ENCODE measurements at regions not wholly inside any gene's neighbourhood (a gene's known extent, or its start where the extent isn't known, plus 50 kb on each side); places are given as distances from the start of the nearest gene placed in this dataset.

DNA sequence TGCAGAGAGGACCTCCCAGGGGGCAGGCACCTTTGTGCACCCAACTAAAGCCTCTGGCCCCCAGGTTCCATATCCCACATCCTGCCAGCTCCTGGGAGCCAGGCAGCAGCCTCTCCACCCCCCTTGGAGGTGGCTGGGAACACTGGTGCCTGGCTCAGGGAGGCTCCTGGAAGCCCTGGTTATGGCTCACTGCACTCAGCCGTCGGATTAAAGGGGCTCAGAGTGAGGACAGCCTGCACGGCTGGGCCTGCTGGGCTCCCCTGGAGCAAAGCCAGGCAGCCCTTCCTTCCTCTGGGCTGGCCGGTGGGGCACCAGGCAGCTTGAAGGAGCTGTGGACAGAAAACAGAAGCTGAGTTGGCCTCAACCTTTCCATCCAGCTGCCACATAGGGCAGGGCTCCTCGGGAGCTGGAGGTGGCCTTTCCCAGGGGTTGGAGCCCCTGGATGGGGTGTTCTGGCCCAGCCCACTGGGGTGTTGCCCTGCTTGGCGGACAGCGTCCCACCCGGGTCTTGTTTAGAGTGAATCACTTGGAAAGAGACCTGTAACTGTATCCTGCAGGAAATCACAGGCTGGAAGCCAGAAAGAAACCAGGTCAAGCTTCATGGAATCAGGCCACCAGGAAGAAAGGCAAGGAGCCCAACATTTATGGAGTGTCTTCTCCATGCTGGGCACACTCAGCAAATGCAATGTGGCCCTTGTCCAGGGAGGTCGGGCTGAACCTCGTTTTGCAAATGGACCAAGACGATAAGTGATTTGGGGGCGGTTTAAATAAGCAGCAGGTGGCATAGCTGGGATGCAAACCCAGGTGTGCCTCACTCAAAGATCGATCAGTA lies 253.3 kb downstream of the SOX9 start:
- CTCF ChIA-PET: no interaction called here
- no peak for DNase-seq
- POLR2A ChIA-PET: no interaction called here
- H3K36me3 ChIP-seq (ENCODE audit: control insufficient read depth, insufficient read depth, low read length): no peaks in the 10 kb centered on the region
- no peak overlapping the region for H3K27ac Mint-ChIP-seq (ENCODE audit: unreplicated experiment)
- H3K36me3 Mint-ChIP-seq (ENCODE audit: insufficient read depth, unreplicated experiment): no peaks in the 10 kb centered on the region
- no peaks in the 10 kb centered on the region for H3K9me3 ChIP-seq
- TF ChIP-seq CTCF (IDR thresholded peaks at IDR 0.05; ENCODE audit: insufficient read depth in 1 of 2, low read depth in 1 of 2, low read length in 1 of 2, severe bottlenecking in 1 of 2, unreplicated experiment in 1 of 2): no peak
- intact Hi-C loops (cut with micrococcal nuclease; ENCODE audit: unreplicated experiment): no loop called here
- H3K4me3 ChIP-seq (ENCODE audit: low read depth, low read length): no peak overlapping the region
- H3K4me1 Mint-ChIP-seq (ENCODE audit: low read depth, unreplicated experiment): no peaks in the 10 kb centered on the region
- H3K4me3 Mint-ChIP-seq (ENCODE audit: unreplicated experiment): no peak overlapping the region
- no TSS peak for BruUV-seq (replicated peaks)
- no peaks in the 10 kb centered on the region for H3K27me3 ChIP-seq (replicated peaks; ENCODE audit: control insufficient read depth, insufficient read depth, low read length)
- no peaks in the 10 kb centered on the region for H3K9me3 Mint-ChIP-seq (ENCODE audit: unreplicated experiment)
- H3K27me3 Mint-ChIP-seq (ENCODE audit: insufficient read depth, unreplicated experiment): no peaks in the 10 kb centered on the region
- no peaks in the 10 kb centered on the region for H3K4me1 ChIP-seq

DNA sequence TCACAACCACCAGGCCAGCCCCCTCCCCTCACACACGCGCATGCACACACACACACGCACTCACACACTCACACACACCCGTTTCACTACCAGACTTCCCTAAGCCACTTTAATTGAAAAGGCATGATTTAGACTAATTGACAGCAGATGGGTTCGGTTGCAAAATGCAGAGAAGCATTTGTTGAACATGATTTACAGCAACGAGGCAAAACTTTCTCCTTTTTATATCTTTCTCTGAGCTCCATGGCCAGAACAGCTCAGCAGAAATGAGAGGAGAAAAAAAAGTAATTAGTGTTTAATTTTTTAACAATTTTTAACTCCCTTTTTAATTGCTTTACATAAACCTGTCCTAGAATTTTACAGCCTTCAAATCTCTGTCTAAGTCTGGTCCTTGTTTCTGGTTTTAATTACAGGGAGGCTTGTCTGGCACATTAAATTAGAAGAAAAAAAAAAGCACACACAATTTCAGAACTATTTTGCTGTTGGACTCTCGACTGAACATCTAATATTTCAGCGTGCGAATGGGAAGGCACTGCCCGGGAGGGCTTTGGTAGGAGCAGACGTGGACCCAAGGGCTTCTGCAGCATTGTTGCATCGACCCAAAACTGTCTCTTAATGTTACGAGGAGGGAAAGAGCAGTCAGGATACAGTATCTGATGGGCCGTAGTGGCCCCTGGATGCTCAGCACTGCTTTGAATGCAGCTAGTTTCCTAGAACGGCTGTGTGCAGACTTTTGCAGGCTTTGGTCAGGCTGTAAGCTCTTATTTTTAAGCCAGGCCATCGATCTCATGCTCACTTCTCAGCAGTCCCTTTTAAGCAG lies 255.9 kb downstream of the SOX9 start:
- no peak overlapping the region for H3K4me3 ChIP-seq (ENCODE audit: low read depth, low read length)
- no peaks in the 10 kb centered on the region for H3K27me3 Mint-ChIP-seq (ENCODE audit: insufficient read depth, unreplicated experiment)
- no peak overlapping the region for H3K27ac Mint-ChIP-seq (ENCODE audit: unreplicated experiment)
- no peaks in the 10 kb centered on the region for H3K4me1 Mint-ChIP-seq (ENCODE audit: low read depth, unreplicated experiment)
- intact Hi-C loops (cut with micrococcal nuclease; ENCODE audit: unreplicated experiment): no loop called here
- no peaks in the 10 kb centered on the region for H3K36me3 Mint-ChIP-seq (ENCODE audit: insufficient read depth, unreplicated experiment)
- no TSS peak for BruUV-seq (replicated peaks)
- no peak overlapping the region for H3K4me3 Mint-ChIP-seq (ENCODE audit: unreplicated experiment)
- ChIA-PET CTCF (no interaction called here), POLR2A (no interaction called here)
- H3K9me3 Mint-ChIP-seq (ENCODE audit: unreplicated experiment): no peaks in the 10 kb centered on the region
- H3K27me3 ChIP-seq (replicated peaks; ENCODE audit: control insufficient read depth, insufficient read depth, low read length): no peaks in the 10 kb centered on the region
- no peaks in the 10 kb centered on the region for H3K4me1 ChIP-seq
- TF ChIP-seq CTCF (IDR thresholded peaks at IDR 0.05; ENCODE audit: insufficient read depth in 1 of 2, low read depth in 1 of 2, low read length in 1 of 2, severe bottlenecking in 1 of 2, unreplicated experiment in 1 of 2): no peak
- no peaks in the 10 kb centered on the region for H3K9me3 ChIP-seq
- DNase-seq: no peak
- H3K36me3 ChIP-seq (ENCODE audit: control insufficient read depth, insufficient read depth, low read length): no peaks in the 10 kb centered on the region

DNA sequence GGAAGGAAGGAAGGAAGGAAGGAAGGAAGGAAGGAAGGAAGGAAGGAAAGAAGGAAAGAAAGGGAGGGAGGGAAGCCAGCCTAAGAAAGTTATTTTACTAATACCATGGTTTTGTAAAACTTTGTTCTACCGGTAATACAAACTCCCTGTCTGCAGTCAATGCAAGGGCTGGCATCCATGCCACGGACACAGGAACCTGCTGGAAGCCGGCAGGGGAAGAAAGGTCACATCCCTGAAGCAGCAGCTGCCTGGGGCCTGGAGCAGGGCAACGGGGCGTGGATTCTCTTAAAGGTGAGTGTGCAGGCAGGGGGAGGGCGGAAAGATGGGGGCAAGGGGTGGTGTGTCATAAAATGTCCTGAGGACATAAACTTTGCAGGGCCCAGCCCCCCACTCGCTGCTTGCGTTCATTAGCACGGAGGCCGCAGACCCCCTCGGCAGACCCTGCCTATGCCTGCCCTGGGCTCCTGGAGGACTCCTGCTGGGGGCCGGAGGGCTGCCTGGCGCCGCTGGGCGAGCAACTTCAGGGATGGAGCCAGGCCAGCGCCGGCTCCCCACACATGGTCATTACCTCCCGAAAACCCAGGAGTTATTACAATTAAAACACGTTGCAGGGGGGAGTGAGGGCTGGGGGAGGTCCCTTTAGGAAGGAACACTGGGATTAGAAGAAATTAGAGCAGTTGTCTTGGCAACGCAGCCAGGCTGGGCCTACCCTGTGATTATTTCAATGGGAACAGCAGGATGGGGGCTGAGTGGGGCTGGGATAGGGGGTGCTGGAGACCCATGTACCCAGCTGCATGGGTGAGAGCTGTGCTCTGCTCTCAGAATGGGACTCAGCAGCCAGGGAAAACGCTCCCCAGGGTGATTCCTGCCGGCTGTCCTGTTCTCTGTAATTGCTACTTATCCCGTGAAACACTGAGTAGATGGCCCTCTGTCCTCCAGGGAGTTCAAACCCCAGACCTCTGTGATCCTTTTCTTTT lies 257.9 kb downstream of the SOX9 start:
- no peak overlapping the region for H3K4me3 Mint-ChIP-seq (ENCODE audit: unreplicated experiment)
- no peaks in the 10 kb centered on the region for H3K4me1 Mint-ChIP-seq (ENCODE audit: low read depth, unreplicated experiment)
- H3K27me3 Mint-ChIP-seq (ENCODE audit: insufficient read depth, unreplicated experiment): no peaks in the 10 kb centered on the region
- H3K36me3 Mint-ChIP-seq (ENCODE audit: insufficient read depth, unreplicated experiment): no peaks in the 10 kb centered on the region
- BruUV-seq (replicated peaks): no TSS peak
- no peaks in the 10 kb centered on the region for H3K9me3 Mint-ChIP-seq (ENCODE audit: unreplicated experiment)
- no peak for TF ChIP-seq CTCF (IDR thresholded peaks at IDR 0.05; ENCODE audit: insufficient read depth in 1 of 2, low read depth in 1 of 2, low read length in 1 of 2, severe bottlenecking in 1 of 2, unreplicated experiment in 1 of 2)
- CTCF ChIA-PET: no interaction called here
- no peak for DNase-seq
- intact Hi-C loops (cut with micrococcal nuclease; ENCODE audit: unreplicated experiment): no loop called here
- Histone ChIP-seq H3K4me3 (ENCODE audit: low read depth, low read length) (no peak overlapping the region), H3K27me3 (replicated peaks; ENCODE audit: control insufficient read depth, insufficient read depth, low read length) (no peaks in the 10 kb centered on the region), H3K9me3 (no peaks in the 10 kb centered on the region), H3K4me1 (no peaks in the 10 kb centered on the region), H3K36me3 (ENCODE audit: control insufficient read depth, insufficient read depth, low read length) (no peaks in the 10 kb centered on the region)
- H3K27ac Mint-ChIP-seq (ENCODE audit: unreplicated experiment): peak overlapping the region; percentile 15
- POLR2A ChIA-PET: no interaction called here

Measured in Caco-2 (cell line).